VCaP (cell line): ENCODE measurements at regions not wholly inside any gene's neighbourhood (a gene's known extent, or its start where the extent isn't known, plus 50 kb on each side); places are given as distances from the start of the nearest gene placed in this dataset.

Experiments
- H3K27ac ChIP-seq: fragments of 450-650 bp; 2 replicates; pipeline ENCODE4 v1.5.1; 2017
- TF ChIP-seq, protein P1 (sequence below): fragments of 450-650 bp; conservative IDR thresholded peaks from 2 replicates; pipeline ENCODE4 v1.5.1; 2017; ENCODE audit warnings: mild to moderate bottlenecking, moderate library complexity

DNA sequence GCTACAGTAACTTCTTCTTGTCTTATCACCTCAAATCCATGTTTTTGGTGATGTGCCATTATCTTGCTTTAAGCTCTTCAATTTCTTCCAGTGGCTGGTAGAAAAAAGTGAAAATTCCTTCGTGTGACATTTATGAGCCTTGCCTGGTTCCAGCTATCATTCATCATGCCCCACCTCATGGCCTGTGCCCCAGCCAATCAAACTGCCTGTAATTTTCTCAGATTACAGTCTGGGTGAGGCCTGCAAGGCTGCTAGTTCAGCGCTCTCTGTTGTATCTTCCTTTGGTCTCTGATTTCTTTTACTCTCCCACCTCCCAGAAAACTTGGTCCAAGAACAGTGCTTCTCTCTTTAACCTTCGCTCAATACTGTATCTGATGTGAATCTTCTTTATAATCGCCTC is 249.3 kb upstream of the ZNF717 start:
- no peak overlapping the region for H3K27ac ChIP-seq
- TF ChIP-seq, protein P1, sequence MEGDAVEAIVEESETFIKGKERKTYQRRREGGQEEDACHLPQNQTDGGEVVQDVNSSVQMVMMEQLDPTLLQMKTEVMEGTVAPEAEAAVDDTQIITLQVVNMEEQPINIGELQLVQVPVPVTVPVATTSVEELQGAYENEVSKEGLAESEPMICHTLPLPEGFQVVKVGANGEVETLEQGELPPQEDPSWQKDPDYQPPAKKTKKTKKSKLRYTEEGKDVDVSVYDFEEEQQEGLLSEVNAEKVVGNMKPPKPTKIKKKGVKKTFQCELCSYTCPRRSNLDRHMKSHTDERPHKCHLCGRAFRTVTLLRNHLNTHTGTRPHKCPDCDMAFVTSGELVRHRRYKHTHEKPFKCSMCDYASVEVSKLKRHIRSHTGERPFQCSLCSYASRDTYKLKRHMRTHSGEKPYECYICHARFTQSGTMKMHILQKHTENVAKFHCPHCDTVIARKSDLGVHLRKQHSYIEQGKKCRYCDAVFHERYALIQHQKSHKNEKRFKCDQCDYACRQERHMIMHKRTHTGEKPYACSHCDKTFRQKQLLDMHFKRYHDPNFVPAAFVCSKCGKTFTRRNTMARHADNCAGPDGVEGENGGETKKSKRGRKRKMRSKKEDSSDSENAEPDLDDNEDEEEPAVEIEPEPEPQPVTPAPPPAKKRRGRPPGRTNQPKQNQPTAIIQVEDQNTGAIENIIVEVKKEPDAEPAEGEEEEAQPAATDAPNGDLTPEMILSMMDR, result no peak

DNA sequence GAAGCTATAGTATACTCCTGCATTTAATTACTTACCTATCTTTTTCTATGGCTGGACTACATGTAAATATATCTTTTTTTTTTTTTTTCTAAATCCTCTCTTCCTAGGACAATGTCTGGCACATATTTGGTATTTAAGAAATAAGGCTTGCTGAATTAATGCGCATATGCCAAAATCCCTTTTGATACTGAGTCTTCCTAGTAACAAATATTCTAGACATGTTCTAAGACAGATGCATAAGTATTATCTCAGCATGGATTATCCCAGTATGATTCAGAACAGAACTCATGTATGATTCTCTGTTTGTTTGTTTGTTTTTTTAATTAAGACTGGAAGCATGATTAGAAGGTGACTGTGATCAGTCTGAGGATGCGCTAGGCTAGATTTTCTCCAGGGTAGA is 249.8 kb upstream of the ZNF717 start:
- no peak overlapping the region for H3K27ac ChIP-seq
- TF ChIP-seq, protein P1, result no peak

DNA sequence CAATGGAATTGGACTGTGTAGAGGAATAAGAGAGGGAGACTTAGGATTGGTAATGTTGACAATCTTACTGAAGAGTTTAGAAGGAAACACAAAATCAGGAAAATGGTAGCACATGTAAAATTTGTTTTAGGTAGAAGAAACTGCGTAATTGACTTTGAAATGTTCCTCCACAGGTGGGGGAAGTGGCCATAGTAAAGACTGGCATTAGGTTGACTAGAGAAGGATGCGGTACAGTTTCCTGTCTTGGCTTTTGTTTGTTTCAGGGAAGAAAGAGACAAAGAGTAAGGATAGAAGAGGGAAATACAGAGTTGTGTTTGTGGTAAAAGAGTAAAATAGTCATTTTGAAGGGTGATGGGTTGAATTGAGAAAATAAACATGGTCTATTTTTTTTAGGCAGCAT is 253.6 kb upstream of the ZNF717 start:
- no peak overlapping the region for H3K27ac ChIP-seq
- TF ChIP-seq, protein P1, result no peak

DNA sequence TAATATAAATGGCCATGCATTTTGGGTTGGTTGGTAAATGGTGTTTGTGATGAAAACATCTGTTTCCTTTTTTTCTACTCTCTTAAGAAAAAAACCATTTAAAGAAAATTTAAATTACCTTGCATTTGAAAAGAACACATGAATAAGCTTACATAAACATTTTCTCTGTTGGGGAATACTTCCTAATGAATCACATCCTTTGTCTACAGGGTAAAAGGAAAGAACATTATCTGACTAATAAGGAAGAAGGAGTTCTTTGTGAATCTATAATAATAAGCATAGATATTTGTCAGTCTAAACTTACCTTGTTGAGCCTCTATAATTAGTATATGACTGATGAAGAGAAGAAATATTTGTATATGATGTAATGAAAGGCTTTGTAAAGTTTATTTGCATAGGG is 254.1 kb upstream of the ZNF717 start:
- H3K27ac ChIP-seq, result no peak overlapping the region
- TF ChIP-seq, protein P1, result no peak

DNA sequence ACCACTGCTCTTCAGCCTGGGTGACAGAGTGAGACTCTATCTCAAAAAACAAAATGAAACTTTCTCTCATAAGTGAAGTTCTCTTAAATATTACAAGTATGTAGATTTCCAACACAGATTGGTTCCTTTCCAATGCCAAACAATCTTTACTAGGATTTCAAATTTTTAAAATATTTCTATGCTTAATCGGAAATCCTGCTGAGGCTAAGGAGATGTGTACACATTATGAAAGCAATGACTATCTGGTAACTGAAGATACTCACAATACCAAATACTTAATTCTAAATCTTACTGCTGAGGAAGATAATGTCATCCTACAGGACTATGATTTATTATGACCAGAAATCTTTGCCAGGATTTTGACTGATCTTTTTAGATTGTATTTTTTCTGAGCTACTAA is 255.6 kb upstream of the ZNF717 start:
- no peak overlapping the region for H3K27ac ChIP-seq
- TF ChIP-seq, protein P1, result no peak

DNA sequence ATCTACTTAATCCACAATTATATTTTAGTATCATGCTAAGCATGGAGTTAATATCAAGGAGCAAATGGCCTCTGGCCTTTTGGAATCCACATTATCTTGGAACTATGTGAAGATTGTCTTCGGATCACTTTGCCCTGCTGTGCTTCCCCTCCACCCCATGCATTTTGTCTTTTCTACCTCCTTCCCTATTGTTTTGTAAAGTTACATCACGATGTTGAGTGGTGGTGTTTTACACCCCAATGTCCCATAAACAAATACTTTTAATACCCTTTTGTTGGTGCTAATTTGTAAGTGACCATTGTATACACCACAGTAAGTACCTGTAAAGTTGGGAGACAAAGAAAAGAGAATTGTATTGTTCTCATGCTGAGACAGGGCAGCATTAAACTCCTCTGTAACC is 258.4 kb upstream of the ZNF717 start:
- H3K27ac ChIP-seq, result no peak overlapping the region
- TF ChIP-seq, protein P1, result no peak

DNA sequence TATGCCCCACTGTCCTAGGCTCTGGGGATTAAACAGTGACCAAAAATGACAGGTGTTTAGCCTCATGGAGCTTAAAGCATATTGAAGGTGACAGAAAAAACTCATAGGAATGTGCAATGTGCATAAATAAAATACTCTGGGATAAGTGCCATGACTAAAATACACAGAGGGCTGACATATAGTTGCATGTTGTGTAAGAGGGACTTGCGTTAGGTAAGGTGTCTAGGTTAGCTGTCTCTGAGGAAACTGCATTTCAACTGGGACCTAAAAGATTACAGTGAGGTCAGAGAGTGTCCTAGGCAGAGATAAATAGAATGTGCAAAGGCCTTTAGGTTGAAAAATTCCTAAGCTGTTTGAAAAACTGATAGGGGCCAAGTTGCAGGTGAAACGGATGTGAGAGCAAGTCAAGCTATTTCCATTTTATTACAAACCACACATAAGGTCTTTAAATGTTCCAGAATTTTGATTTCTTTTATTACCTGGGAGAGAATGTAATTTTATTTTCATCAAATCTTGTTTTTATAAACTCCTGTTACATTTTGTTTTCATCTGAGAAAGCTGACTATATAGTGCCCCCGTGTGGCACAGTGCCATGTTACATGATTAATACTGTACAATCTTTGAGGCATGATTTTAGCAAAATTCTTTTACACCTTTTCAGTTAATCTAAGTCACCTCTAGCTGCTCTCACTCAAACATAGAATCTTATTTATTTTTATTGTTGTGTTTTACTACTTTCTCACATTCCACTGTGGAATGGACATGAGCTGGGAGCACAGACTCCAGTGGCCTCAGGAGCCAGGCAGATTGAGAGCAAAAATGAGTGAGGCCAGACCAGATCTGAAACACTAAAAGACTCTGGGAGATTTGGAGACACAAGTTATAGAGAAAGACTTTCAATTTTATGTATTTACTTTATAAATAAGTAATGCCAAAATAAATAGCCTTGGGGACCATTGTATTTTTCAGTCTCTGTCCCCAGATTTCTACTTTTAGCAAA is 259.6 kb upstream of the ZNF717 start:
- peak overlapping the region; percentile 6; the same call in 1 of the 2 replicates for H3K27ac ChIP-seq
- TF ChIP-seq, protein P1, result peak; percentile 88
